Mucosa of stomach (tissue), 1 donor: ENCODE measurements at regions not wholly inside any gene's neighbourhood (a gene's known extent, or its start where the extent isn't known, plus 50 kb on each side); places are given as distances from the start of the nearest gene placed in this dataset.

ENCODE experiments used
- H3K27me3 ChIP-seq: one replicate; pipeline ENCODE4 v1.7.0; 2013; ENCODE audit warnings: mild to moderate bottlenecking, low read length; ENCODE audit not compliant: control insufficient read depth, insufficient read depth
- H3K36me3 ChIP-seq: one replicate; pipeline ENCODE4 v1.7.0; 2013; ENCODE audit warnings: low read length; ENCODE audit not compliant: control insufficient read depth, insufficient read depth
- H3K4me1 ChIP-seq: one replicate; pipeline ENCODE4 v1.7.0; 2013; ENCODE audit warnings: mild to moderate bottlenecking, low read length; ENCODE audit not compliant: control insufficient read depth, insufficient read depth
- H3K4me3 ChIP-seq: one replicate; pipeline ENCODE4 v1.7.0; 2013; ENCODE audit warnings: low read length
- H3K9ac ChIP-seq: one replicate; pipeline ENCODE4 v1.7.0; 2013; ENCODE audit warnings: mild to moderate bottlenecking, low read length, moderate library complexity
- H3K9me3 ChIP-seq: one replicate; pipeline ENCODE4 v1.7.0; 2013; ENCODE audit warnings: mild to moderate bottlenecking, low read length, moderate library complexity; ENCODE audit not compliant: control insufficient read depth
- donor health status: Pancreatic carcinoma.

- Histone ChIP-seq H3K36me3 (no peaks in the 10 kb centered on the region), H3K27me3 (peaks cover 4% of the 10 kb centered on the region), H3K9me3 (no peaks in the 10 kb centered on the region), H3K4me1 (no peaks in the 10 kb centered on the region), H3K9ac (no peak overlapping the region), H3K4me3 (no peak overlapping the region)
Observed at GRCh38 chr16:86673956-86674453, 95.7 kb downstream of the FOXL1 start.

DNA sequence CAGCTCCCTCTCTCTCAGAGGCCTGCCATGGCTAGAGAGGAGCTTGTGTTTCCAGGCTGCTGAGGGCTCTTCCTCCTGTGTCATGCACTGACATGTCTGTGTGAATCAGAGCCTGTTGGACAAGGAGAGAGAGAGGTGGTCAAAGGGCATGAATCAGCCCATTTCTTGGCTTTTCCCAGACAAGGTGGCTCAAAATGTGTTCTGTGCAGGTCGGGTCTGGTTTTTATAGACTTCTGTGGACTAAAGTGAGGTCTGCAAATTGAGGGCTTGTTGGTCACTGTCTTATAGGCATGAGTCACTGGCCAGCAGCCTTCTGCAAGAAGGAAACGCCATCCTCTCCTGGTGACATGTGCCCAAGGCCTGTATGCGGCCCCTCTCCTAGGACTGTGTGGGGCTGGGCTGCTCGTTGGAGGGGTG, 97.9 kb downstream of the FOXL1 start:
- H3K4me3 ChIP-seq: no peak overlapping the region
- H3K36me3 ChIP-seq: no peaks in the 10 kb centered on the region
- no peaks in the 10 kb centered on the region for H3K27me3 ChIP-seq
- H3K9me3 ChIP-seq: no peaks in the 10 kb centered on the region
- H3K4me1 ChIP-seq: no peaks in the 10 kb centered on the region
- H3K9ac ChIP-seq: no peak overlapping the region

- H3K36me3 ChIP-seq: no peaks in the 10 kb centered on the region
- H3K27me3 ChIP-seq: peaks cover 6% of the 10 kb centered on the region
- H3K9me3 ChIP-seq: no peaks in the 10 kb centered on the region
- H3K4me1 ChIP-seq: no peaks in the 10 kb centered on the region
- H3K9ac ChIP-seq: no peak overlapping the region
- no peak overlapping the region for H3K4me3 ChIP-seq
Observed at GRCh38 chr16:86679490-86679889, 101.1 kb downstream of the FOXL1 start.

- Histone ChIP-seq H3K9me3 (no peaks in the 10 kb centered on the region), H3K4me1 (no peaks in the 10 kb centered on the region), H3K36me3 (no peaks in the 10 kb centered on the region), H3K9ac (no peak overlapping the region), H3K27me3 (peaks cover 10% of the 10 kb centered on the region), H3K4me3 (no peak overlapping the region)
Observed at GRCh38 chr16:86680162-86680561, 101.8 kb downstream of the FOXL1 start.

- Histone ChIP-seq H3K36me3 (no peaks in the 10 kb centered on the region), H3K9me3 (no peaks in the 10 kb centered on the region), H3K4me3 (no peak overlapping the region), H3K27me3 (peaks cover 10% of the 10 kb centered on the region), H3K9ac (no peak overlapping the region), H3K4me1 (no peaks in the 10 kb centered on the region)
Observed at GRCh38 chr16:86680661-86681030, 102.3 kb downstream of the FOXL1 start.

GRCh38 chr16:86681031-86681756, 102.8 kb downstream of the FOXL1 start:
- H3K4me3 ChIP-seq: no peak overlapping the region
- H3K9ac ChIP-seq: no peak overlapping the region
- no peaks in the 10 kb centered on the region for H3K9me3 ChIP-seq
- H3K4me1 ChIP-seq: no peaks in the 10 kb centered on the region
- peaks cover 10% of the 10 kb centered on the region for H3K27me3 ChIP-seq
- H3K36me3 ChIP-seq: no peaks in the 10 kb centered on the region

DNA sequence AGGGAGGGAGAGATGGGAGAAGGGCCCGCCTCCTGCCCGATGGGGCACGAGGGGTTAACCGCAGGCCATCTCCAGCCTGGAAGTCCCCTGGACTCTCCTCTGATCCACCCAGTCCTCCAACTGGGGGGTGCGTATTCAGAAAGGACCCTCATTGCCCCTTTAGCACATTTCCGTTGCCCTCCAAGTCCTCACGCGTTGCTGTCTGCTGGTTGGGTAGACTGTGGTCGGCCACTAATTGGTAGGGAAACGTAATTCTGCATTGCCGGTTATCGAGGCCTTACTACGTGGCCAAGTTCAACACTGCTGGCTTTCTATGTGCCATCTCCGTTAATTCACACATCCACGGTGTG, 103.4 kb downstream of the FOXL1 start:
- H3K4me3 ChIP-seq: no peak overlapping the region
- no peak overlapping the region for H3K9ac ChIP-seq
- no peaks in the 10 kb centered on the region for H3K9me3 ChIP-seq
- H3K4me1 ChIP-seq: no peaks in the 10 kb centered on the region
- H3K36me3 ChIP-seq: no peaks in the 10 kb centered on the region
- H3K27me3 ChIP-seq: peaks cover 10% of the 10 kb centered on the region

DNA sequence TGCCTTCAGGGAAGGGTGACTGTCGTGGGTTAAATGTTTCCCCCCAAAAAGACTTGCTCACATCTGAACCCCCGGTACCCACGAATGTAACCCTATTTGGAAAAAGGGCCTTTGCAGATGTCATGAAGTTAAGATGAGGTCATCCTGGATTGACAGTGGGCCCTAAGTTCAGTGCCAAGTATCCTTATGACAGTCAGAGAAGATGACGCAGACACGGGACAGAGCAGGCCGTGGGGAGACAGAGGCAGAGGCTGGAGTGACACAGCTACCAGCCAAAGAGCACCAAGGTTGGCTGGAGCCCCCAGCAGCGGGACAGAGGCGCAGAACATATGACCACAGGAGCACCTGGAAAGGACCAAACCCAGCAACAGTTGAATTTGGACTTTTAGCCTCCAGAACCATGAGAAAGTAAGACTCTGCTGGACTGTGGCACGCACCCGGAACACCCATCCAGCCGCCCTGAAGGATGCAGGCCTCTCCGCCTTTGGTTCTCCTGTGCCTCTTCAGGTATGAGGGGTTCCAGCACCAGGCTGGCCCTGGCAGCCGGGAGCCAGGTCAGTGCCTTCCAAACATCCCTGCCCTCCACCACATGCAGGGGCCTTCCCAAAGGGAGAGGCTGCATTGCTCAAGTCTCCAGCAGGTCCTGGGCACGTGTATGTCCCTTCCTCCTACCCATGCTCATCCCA, 104.0 kb downstream of the FOXL1 start:
- Histone ChIP-seq H3K4me3 (no peak overlapping the region), H3K9ac (no peak overlapping the region), H3K9me3 (no peaks in the 10 kb centered on the region), H3K27me3 (peaks cover 10% of the 10 kb centered on the region), H3K4me1 (no peaks in the 10 kb centered on the region), H3K36me3 (no peaks in the 10 kb centered on the region)

DNA sequence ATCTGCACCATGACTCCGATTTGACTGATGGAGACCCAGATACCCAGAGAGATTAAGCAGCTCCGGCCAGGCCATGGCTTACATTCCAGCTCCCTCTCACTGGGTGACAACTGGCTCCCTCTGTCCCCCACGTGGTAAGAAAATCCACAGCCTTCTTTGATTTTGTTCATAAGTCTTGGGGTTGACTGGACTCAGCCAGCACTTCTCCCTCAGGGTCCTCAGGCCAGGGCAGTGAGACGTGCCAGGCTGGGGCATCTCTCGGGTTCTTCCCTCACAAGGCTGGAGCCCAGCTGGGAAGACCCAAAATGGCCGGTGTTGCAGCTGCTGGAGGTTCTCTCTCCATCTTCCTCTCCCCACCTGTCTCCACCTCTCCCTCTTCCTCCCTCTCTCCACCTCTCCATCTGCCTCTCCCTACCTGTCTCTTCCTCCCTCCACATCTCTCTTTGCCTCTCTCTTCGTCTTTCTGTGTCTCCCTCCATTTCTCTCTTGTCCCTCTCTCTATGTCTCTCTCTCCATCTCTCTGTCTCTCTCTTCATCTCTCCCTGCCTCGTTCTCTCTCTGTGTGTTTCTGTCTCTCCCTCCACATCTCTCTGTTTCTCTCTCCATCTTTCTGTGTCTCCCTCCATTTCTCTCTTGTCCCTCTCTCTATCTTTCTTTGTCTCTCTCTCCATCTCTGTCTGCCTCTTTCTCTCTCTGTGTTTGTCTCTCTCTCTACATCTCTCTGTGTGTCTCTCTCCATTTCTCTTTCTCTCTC, 105.3 kb downstream of the FOXL1 start:
- Histone ChIP-seq H3K27me3 (peaks cover 10% of the 10 kb centered on the region), H3K36me3 (no peaks in the 10 kb centered on the region), H3K4me3 (no peak overlapping the region), H3K4me1 (no peaks in the 10 kb centered on the region), H3K9me3 (no peaks in the 10 kb centered on the region), H3K9ac (no peak overlapping the region)

DNA sequence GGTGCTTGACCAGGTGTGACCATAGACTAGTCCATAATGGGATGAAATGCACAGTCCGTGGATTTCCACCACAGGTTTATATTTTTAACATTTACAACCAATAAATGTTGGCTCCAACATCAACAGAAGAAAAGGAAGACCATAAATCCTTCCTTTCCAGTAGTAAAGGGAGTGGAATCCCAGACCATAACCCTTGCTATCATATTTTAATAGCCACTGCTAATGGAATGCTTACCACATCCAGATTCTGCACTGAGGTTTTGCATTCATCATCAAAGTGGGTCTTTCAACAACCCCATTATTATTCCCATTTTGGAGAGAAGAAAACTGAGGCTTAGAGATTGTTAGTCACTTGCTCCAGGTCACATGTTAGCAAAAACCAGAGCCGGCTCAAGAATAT, 106.7 kb downstream of the FOXL1 start:
- no peaks in the 10 kb centered on the region for H3K9me3 ChIP-seq
- H3K9ac ChIP-seq: no peak overlapping the region
- no peaks in the 10 kb centered on the region for H3K4me1 ChIP-seq
- H3K36me3 ChIP-seq: no peaks in the 10 kb centered on the region
- no peak overlapping the region for H3K4me3 ChIP-seq
- peaks cover 10% of the 10 kb centered on the region for H3K27me3 ChIP-seq

- Histone ChIP-seq H3K27me3 (peaks cover 28% of the 10 kb centered on the region), H3K4me3 (no peak overlapping the region), H3K9me3 (no peaks in the 10 kb centered on the region), H3K4me1 (no peaks in the 10 kb centered on the region), H3K36me3 (no peaks in the 10 kb centered on the region), H3K9ac (no peak overlapping the region)
Observed at GRCh38 chr16:86690970-86691369, 112.6 kb downstream of the FOXL1 start.

DNA sequence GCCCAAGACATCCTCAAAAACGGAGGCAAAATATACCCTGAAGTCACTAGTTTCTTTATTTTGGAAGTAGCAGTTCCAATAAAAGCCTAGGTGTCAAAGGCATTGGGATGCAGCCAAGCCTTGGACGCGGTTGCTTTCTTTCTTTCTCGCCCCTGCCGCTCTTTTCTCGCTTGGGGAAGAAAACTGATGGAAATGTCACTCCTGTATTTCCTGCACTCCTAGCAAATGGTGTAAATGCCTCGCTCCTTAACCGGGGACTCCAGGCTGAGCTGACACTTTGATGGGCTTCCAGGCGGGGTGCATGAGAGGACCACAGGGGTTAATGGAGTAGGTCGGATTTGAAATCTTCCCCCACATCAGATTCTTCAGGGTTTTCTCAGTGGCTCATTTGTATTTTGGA, 114.1 kb downstream of the FOXL1 start:
- H3K9ac ChIP-seq: no peak overlapping the region
- H3K9me3 ChIP-seq: no peaks in the 10 kb centered on the region
- no peak overlapping the region for H3K4me3 ChIP-seq
- H3K36me3 ChIP-seq: no peaks in the 10 kb centered on the region
- H3K27me3 ChIP-seq: peaks cover 28% of the 10 kb centered on the region
- H3K4me1 ChIP-seq: no peaks in the 10 kb centered on the region
